ENCODE measurements at regions not wholly inside any gene's neighbourhood (a gene's known extent, or its start where the extent isn't known, plus 50 kb on each side); places are given as distances from the start of the nearest gene placed in this dataset.

DNA sequence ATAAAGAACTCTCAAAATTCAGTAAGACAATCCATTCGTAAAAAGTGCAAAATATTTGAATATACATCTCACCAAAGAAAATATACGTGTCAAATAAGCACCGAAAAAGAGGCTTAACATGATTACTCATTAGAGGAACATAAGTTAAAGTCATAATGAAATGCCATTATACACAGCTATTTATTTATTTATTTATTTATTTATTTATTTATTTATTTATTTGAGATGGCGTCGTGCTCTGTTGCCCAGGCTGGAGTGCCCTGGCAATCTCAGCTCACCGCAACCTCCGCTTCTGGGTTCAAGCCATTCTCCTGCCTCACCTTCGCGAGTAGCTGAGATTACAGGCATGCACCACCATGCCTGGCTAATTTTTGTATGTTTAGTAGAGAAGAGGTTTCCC lies 203.6 kb upstream of the UBASH3B start:
- FAIRE-seq (no peak), DNase-seq (ENCODE audit: low spot score) (no peak)

DNA sequence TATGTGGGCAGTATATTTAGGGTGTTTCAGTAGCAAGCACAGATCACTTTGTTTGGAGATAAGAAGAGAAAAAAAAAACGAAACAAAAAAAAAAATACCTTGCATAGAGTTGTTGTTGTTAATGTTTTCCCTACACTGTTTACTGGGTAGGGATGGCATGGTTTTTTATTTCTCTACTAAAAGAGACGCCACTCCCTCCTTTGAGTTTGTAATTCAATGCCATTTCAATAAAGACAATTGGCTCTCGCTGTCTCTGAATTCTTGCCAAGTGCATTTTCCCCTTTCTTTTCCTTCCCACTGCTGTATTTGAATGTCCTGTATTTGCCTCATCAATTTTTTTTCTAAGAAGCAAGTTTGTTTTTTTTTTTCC lies 213.9 kb upstream of the UBASH3B start:
- DNase-seq (ENCODE audit: low spot score), result no peak
- FAIRE-seq, result no peak

DNA sequence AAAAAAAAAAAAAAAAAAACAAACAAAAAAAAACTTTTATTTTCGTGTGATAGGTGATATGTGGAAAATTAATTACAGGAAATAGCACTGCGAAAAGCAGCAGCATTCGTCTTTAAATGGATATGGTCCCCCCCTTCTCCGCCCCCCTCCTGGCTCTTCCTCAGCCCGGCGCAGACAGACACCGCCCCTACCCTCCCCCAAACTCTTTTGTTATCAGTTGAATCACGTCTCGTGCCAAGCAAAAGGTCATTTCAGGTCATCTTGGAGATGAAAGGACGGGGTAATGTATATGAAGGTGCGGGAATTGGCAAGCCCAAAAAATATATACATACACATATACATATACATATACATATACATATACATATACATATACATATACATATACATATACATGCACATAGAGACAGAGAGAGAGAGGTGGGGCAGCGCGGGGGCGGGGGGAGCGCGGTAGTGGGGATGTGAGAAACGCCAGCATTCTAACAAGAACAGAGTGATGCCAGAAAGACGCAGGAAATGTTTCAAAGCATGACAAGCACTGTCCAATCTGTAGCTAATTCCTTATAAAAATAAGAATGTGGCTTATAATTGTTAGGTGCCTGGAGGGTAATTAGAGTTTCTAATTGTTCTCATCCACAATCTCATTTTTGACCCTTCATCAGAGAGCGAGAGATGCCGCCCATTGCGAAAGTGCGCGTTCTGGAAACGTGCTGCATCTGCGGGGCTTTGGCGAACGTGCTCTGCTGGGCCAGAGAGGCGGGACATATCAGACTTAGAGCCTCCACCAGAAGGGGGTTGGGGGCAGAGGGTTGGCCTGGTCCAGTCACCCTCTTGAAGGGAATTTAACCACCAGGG lies 214.5 kb upstream of the UBASH3B start:
- FAIRE-seq (no peak), DNase-seq (ENCODE audit: low spot score) (no peak)

DNA sequence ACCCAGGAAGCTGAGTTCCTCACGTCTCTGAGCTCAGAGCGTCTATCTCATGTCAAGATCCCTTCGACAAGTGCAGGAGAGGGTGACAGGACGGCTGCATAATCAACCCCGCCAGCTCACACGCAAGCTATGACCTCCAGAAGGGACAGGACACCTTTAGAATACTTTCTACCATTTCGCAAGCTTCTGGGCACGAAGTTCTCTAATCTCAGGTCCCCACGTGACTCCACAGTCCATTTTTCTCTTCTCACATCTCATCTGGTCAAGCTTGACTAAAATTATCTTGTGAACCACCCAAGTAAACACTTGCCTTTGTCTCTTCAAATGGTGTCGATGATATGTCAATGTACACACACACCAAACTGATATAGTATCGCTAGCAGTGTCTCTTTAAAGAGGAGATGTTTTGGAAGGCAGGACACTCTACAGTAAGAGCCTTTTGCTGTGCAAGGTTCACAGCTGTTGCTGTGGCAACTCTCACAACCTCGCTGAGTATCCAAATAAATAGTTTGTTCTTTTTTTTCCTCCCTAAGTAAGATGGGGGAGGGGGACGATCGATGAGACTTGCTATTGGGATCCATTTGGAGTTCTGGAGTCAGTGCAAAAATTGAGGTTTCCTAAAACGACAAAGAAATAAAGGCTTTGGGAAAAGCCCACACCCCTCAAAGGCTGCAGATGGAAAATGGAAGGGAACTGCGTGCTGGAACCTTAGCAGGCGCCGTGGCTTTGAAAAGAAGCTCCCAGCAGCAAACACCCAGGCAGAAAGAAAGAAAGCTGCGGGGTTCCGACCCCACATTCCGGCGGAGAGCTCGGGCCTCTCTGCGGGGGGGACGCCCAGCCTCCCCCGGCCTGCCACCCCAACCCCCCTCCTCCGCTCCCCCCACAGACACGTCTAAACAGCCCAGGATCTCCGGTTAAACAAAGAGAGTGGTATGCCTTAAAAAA lies 215.4 kb upstream of the UBASH3B start:
- FAIRE-seq (no peak), DNase-seq (ENCODE audit: low spot score) (no peak)

DNA sequence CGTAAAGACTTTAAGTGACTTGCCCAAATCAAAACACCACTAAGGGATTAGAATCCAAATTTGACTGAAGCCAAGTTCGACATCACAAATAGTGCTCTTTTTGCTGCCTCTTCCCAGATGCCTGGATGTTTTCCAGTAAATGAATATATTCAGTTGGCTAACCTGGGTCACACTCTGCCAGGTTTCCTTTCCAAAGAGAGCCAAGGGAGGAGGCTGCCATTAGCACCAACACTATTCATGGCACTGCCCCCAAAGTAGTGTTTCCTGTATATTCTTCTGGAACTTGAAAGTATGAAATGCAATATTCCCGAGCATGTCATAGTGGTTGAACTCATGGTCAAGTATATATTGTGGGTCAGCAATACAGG lies 219.3 kb upstream of the UBASH3B start:
- no peak for FAIRE-seq
- DNase-seq (ENCODE audit: low spot score), result no peak

DNA sequence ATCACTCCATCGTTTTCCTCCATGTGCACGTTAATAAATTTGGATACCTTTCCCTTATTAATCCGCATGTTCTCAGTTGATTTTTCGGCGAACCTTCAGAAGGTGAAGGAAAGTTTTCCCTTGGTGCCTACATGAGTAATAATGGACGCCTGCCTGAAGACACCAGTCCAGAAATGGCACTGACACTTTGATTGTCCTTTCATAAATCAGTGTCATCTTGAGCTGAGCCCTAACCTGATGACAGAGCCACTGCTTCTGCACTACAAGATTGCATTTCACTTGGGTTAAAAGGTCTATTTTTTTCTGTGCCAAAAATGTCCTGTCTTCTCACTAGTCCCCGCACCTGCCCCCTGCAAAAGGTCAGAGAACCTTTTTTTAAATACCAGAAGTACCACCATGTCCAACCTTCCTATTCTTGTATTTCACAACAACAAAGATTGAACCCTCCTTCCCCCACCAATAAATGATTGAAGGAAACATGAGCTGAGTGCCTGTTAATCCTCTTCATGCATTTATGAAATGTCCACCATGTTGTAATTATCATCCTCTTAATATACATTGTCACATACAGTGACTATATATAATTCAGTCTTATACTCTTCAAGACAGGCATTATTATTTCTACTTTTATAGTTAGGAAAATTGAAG lies 219.9 kb upstream of the UBASH3B start:
- DNase-seq (ENCODE audit: low spot score) (no peak), FAIRE-seq (no peak)

DNA sequence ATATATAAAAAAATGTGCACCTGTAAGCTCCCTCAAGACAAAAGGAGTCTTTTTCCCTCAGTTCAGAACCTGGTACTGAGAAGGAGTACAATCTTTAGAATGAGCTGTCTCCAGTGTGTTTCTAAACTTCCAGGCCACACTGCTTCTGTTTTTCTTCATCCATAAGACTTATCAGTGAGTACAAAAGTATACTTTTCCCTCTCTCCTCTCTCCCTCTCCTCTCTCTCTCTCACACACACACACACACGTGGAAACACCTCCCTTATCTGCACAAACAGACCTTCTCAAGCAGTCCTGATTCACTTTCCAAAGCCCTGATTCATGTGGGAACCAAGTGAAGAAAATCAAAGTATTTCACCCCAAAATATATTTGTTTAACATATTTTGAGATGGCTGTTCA lies 220.7 kb upstream of the UBASH3B start:
- FAIRE-seq (no peak), DNase-seq (ENCODE audit: low spot score) (no peak)

DNA sequence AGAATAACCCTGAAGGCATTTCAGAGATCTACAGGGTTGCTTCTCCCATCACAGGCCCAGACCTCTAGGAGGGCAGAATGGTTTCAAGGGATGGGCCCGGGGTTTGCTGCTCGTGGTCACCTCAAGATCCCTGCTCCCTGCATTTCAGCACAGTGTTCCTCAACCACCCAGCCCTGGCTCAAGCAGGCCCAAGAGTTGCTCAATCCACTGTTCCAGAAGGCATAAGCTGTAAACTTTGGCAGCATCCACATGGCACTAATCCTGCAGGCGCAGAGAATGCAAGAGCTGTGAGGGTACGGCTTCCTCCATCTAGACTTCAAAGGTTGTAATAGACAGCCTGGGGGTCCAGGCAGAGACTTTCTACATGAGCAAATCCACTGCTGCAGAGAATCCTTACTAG lies 225.0 kb upstream of the UBASH3B start:
- FAIRE-seq, result no peak
- DNase-seq (ENCODE audit: low spot score), result no peak

DNA sequence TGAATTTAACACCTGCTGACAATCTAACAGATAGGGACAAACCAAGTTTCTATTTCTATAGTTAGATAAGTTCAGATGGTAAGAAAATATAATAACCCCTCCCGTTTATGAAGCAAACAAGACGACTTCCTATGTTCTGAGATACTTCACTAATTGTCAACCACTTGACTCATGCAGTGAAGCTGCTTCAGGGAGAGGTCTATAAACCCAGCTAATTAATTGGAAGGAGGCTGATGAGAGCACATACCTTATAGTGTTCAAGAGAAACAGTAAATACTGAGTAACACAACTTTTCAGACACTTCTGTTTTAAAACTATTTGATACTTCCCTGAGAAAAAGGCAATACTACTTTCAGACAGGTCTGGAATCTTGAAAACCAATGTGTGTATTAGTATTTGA lies 229.4 kb upstream of the UBASH3B start:
- DNase-seq (ENCODE audit: low spot score) (no peak), FAIRE-seq (no peak)

DNA sequence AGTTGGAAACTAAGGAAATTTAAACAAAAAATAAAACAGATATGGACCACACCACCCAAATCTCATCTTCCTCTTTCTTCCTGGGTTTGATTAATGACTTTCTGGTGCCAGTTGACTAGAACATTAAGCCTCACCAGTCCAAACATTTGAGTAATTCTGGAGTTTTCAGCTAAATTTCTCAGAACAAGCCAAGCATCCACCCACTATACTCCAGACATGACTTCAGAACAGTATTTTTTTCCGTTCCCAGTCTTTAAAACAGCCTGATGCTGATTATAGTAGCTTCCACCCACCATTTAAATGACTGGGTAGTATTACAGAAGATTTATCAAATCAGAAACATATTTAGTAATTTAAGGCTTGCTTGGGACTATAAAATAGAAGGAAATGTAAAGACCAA lies 230.9 kb upstream of the UBASH3B start:
- DNase-seq (ENCODE audit: low spot score) (no peak), FAIRE-seq (no peak)

DNA sequence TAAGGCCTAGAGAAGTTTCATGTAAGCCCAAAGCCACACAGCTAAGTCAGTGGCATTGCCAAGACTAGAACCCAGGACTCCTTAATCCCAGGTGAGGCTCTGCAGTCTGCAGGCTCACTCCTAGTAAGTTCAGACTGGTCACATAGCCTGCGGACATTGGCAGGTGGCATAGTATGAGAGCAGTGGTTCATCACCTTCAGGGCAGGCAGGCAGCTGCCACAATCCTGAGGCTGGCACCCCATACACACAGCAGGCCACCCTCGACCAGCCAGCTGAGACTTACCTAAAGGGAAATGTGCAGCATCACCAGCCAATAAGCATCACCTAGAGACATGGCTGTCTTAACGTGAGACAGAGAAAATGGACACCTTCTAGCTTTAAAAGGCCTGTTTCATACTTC lies 231.6 kb upstream of the UBASH3B start:
- FAIRE-seq, result no peak
- no peak for DNase-seq (ENCODE audit: low spot score)

DNA sequence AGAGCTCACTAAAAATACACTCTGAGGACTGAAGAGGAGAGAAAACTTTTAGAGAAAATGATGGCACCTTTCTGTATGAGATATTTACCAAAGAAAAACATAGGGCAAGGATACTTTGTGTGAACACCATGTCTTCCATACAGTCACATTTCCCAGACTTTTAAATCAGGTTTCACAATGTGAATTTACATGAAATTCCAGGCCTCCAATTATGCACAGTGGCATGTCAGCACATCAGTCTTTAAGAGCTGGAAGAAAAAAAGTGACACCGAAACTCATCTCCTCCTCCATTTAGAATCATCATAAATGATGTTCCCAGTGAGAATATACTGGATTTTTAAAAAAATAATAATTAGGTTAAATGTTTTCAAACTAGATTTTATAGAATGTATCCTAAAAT lies 232.2 kb upstream of the UBASH3B start:
- DNase-seq (ENCODE audit: low spot score) (no peak), FAIRE-seq (no peak)

DNA sequence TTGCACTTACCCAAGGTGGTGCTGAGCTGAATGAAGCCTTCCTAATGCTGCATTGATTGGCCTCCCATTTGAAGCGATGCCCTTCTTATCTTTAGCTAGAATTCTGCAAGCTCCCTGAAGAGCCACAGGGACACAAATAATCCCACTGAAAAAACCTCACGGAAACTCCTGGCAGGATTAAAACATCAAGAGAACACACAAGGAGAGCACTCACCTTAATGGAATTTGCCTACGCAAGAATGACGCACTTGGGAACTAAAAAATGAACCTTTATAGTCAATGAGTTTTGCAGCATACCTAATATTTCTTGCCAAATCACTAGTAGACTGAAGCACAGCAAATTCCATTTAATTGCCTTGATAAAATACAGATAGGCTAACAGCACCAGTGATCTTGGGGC lies 232.8 kb upstream of the UBASH3B start:
- no peak for DNase-seq (ENCODE audit: low spot score)
- FAIRE-seq, result no peak

DNA sequence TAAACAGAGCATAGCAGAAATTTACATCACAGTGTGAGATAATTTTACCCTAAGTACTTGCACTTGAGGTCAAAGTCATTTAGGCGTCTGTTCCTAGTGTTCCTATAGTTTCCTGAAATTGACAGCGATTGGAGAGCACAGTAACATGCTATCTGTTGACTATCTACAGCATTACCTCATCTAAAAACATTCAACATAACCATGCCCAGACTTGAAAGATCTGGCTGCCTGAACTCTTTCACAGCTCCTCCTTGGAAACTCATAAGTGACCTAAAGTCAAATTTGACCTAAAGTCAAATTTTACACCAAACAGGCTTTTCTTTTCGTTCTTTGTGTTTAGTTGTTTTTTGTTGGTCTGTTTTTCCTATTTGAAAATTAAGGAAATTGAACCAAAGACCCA lies 233.8 kb upstream of the UBASH3B start:
- FAIRE-seq, result no peak
- DNase-seq (ENCODE audit: low spot score), result no peak

DNA sequence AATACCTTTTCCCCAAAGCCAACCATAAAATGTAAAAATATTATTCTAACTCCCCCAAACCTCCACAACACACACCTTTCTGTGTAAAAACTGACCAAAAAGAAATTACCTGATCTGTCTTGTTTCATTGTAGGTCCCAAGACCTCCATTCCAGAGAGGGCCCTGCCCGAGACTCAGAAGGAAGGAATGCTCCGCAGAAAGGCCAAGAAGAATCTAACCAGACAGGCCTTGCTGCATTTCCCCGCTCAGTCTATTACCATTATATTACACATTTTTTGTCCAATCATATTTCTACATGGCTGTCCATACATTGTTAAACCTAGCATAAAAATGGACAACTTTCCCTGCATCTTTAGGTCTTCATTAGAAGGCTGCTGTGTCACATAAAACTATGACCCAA lies 237.5 kb upstream of the UBASH3B start:
- DNase-seq (ENCODE audit: low spot score) (no peak), FAIRE-seq (no peak)

DNA sequence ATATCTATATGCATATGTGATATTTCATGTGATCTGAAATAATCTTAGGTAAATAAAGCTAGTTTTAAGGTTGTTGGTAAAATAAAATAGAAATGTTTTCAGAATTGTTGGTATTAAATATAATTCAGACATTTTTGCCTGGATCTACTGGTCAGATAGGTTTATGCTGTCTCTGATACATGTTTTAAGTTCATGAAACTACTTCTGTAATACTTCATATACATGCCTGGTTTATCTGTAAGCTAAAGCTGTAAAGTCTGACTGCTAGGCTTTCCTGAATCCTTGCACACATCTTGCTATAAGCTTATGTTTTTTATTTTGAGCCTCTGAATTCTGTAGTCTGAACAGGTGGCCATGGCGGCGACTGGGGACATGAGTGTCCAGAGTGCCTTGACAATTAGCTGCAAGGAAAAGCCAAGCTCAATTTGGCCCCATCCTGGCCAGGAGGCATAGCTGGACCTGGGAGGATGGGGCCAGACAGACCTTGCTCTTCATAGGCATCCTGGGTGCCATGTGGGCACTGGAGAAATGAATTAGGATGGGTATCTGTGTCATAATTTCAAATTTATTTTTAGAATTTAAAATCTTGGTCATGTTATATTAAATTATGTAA lies 241.0 kb upstream of the UBASH3B start:
- no peak for FAIRE-seq
- DNase-seq (ENCODE audit: low spot score), result no peak

DNA sequence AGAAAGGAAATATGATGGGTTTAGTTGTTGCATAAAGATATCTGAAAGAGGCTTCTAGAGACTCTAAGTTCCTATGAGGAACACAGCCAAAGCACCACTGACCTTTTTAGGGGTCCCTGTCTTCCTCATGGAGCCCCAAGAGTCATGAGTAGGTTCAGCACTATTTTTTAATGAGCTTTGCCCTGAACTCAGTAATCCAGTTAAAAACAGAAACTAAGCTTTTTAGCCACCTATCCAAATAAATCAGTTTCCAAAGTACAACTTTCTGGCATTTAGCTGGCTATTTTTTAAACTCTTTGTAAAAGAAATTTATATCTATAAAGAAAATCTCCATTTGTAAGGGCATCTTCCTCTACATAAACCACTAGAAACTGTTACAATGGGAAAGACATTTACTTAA lies 241.8 kb upstream of the UBASH3B start:
- FAIRE-seq, result no peak

DNA sequence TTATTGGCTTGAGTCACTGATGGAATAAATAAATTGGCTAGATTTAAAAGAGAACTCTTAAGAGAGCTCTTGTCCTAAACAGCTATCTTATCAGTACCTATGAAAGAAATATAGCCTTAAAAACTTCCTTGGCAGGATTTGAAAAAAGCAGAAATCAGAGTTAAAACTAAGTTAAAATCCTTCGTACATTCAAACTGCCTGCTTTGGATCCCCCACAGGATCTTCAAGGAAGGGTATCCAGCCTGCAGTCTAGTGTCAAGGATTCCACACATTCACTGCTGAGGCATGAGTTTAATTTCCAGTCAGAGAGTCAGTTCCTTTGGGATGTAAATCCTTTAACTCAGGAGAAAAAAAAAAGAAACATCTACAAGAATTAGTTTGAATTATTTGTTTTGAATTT lies 242.9 kb upstream of the UBASH3B start:
- DNase-seq (ENCODE audit: low spot score) (no peak), FAIRE-seq (no peak)

More for the DNA sequence above, 241.8 kb upstream of the UBASH3B start:
- no peak for DNase-seq (ENCODE audit: low spot score)

DNA sequence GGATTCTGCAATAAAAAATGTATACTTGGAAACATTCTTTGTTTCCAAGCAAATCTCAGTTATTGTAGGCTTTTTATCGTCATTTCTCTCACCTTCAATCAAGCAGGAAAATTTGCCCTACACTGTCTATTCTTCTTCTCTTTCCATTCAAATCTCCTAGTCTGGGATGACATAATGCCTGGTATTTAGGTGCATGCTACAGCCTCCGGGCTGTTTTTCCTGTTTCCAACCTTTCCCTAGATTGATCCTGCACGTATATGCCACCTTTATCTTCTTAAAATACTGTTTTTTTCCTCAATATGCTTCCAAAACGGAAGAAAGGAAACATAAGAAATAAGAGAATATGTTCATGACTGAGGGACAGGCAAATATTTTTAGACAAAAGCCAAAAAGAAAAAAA lies 249.1 kb upstream of the UBASH3B start:
- FAIRE-seq, result no peak
- DNase-seq (ENCODE audit: low spot score), result no peak

DNA sequence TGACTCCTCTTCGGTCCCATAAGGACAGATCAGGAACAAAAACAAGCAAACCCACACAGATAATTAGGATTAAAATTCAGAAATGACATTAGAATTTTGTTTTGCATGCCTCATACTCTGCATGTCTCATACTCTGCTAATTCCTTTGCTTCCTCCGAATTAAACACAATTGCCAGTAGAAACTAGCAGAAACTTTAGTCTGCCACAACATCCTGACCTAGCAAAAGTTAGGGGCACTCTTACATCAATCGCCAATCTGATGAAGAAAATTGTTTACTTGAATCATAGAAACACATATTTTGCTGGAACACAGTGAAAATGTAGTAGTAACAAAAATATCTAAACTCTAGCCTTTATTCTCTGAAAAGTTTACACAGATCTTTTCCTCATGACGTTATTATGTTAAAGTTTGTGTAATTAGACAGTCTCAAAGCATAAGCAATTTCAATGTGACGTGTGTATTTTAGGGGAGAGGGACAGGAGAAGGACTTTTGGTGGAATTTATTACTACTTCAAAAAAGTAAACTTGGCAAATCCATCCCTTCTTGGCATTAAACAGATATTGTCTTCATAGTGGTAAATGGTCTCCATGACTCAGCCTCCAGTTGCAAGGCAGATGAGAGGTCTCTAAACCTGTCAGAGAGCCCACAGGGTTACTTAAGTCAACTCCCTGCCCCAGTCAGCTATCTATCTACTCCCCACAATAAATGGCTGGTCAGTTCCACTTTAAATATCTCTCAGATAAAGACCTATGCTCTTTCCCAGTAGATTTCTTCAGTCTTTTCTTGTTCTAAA lies 249.8 kb upstream of the UBASH3B start:
- no peak for FAIRE-seq
- DNase-seq (ENCODE audit: low spot score), result no peak

DNA sequence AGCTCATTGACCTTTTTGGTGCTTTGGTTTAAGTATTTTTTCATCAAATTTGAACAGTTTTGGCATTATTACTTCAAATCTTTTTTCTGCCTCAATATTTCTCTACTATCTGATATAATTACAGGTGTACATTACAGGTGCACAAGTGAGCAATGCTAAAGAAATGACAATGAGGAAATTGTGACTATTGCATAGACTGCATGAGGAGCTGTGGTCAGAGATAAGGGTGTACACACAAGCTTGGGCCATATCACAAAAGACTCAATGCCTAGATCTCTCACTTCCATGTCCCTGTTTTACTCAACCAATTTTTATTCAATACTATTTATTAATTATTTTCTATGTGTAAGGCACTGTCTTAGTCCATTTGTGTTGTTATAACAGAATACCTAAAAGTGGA lies 251.0 kb upstream of the UBASH3B start:
- FAIRE-seq (no peak), DNase-seq (ENCODE audit: low spot score) (no peak)

Measured in RCC 7860 (cell line).